CD14-positive monocyte (primary cell): ENCODE measurements at regions not wholly inside any gene's neighbourhood (a gene's known extent, or its start where the extent isn't known, plus 50 kb on each side); places are given as distances from the start of the nearest gene placed in this dataset.

Experiments used
- DNase-seq, 3 donors: peaks; one replicate each; pipeline ENCODE4 v3.0.0-alpha.2; 2011 to 2022
- H2AFZ ChIP-seq: 2 replicates; pipeline ENCODE4 v1.6.0; 2012; ENCODE audit warnings: mild to moderate bottlenecking, low read depth, low read length, inconsistent platforms; ENCODE audit not compliant: insufficient read depth, poor library complexity, severe bottlenecking
- H3K27ac ChIP-seq, 2 donors: 1 replicate in 1 of 2; 2 replicates in 1 of 2; pipeline ENCODE4 v1.5.1; 2012 to 2013; ENCODE audit warnings: low read length in 2 of 2, control low read depth in 1 of 2, inconsistent platforms in 1 of 2, low read depth in 1 of 2, mild to moderate bottlenecking in 1 of 2
- H3K27me3 ChIP-seq, 2 donors: one replicate each; pipeline versions ENCODE4 v1.6.0 to v1.6.1; 2011 to 2013; ENCODE audit warnings: low read length in 2 of 2; ENCODE audit not compliant: control insufficient read depth in 2 of 2, insufficient read depth in 2 of 2
- H3K36me3 ChIP-seq, 2 donors: replicated peaks in 1 of 2; 1 replicate in 1 of 2; 2 replicates in 1 of 2; pipeline versions ENCODE4 v1.5.1 to v1.6.1; 2012 to 2013; ENCODE audit warnings: low read length in 2 of 2, control low read depth in 1 of 2, inconsistent platforms in 1 of 2, mild to moderate bottlenecking in 1 of 2; ENCODE audit not compliant: insufficient read depth in 2 of 2, control insufficient read depth in 1 of 2
- H3K4me1 ChIP-seq, 2 donors: 1 replicate in 1 of 2; 2 replicates in 1 of 2; pipeline versions ENCODE4 v1.5.1 to v1.6.1; 2012 to 2013; ENCODE audit warnings: low read length in 2 of 2, control low read depth in 1 of 2, inconsistent platforms in 1 of 2, mild to moderate bottlenecking in 1 of 2, moderate library complexity in 1 of 2; ENCODE audit not compliant: insufficient read depth in 2 of 2, control insufficient read depth in 1 of 2
- H3K4me2 ChIP-seq: replicated peaks from 2 replicates; pipeline ENCODE3; 2012; ENCODE audit warnings: low read length, moderate library complexity, mild to moderate bottlenecking; ENCODE audit not compliant: poor library complexity, severe bottlenecking; ENCODE audit errors: extremely low read depth
- H3K4me3 ChIP-seq, 3 experiments: fragments of 200-600 bp in 1 of 3; sonication (generic) in 1 of 3; replicated peaks in 1 of 3; 1 replicate in 2 of 3; 2 replicates in 1 of 3; pipeline ENCODE4 v1.5.1; 2011 to 2013; ENCODE audit warnings: low read length in 3 of 3, mild to moderate bottlenecking in 3 of 3, control low read depth in 2 of 3, low read depth in 2 of 3, inconsistent platforms in 1 of 3, moderate library complexity in 1 of 3
- H3K79me2 ChIP-seq: 2 replicates; pipeline ENCODE4 v1.6.0; 2012; ENCODE audit warnings: mild to moderate bottlenecking, control low read depth, inconsistent platforms, low read length, moderate library complexity; ENCODE audit not compliant: insufficient read depth
- H3K9ac ChIP-seq: 2 replicates; pipeline ENCODE4 v1.6.0; 2017; ENCODE audit warnings: low read length, mild to moderate bottlenecking; ENCODE audit not compliant: insufficient read depth, poor library complexity, severe bottlenecking
- H3K9me3 ChIP-seq, 2 donors: replicated peaks in 1 of 2; 1 replicate in 1 of 2; 2 replicates in 1 of 2; pipeline versions ENCODE4 v1.5.1 to v1.6.1; 2012 to 2013; ENCODE audit warnings: low read length in 2 of 2, control low read depth in 1 of 2; ENCODE audit not compliant: control insufficient read depth in 1 of 2, insufficient read depth in 1 of 2
- H4K20me1 ChIP-seq: 2 replicates; pipeline ENCODE4 v1.6.0; 2012; ENCODE audit warnings: mild to moderate bottlenecking, low read length, control low read depth, moderate library complexity; ENCODE audit not compliant: insufficient read depth
- H3K27ac Mint-ChIP-seq, 7 donors: one replicate each; pipeline ENCODE4 v1.8.0; 2020; ENCODE audit warnings: mild to moderate bottlenecking in 7 of 7, mixed read lengths in 7 of 7, moderate library complexity in 6 of 7, inconsistent platforms in 2 of 7
- H3K27me3 Mint-ChIP-seq, 3 donors: one replicate each; pipeline ENCODE4 v1.8.0; 2021 to 2022; ENCODE audit warnings: low read depth in 3 of 3, mild to moderate bottlenecking in 3 of 3, mixed read lengths in 3 of 3, moderate library complexity in 3 of 3, inconsistent platforms in 1 of 3
- H3K36me3 Mint-ChIP-seq, 2 donors: one replicate each; pipeline ENCODE4 v1.8.0; 2020; ENCODE audit warnings: mixed read lengths in 2 of 2, inconsistent platforms in 1 of 2, mild to moderate bottlenecking in 1 of 2
- H3K4me1 Mint-ChIP-seq: one replicate; pipeline ENCODE4 v1.8.0; 2020; ENCODE audit warnings: mild to moderate bottlenecking, mixed read lengths
- H3K4me3 Mint-ChIP-seq, 2 donors: one replicate each; pipeline ENCODE4 v1.8.0; 2020; ENCODE audit warnings: mild to moderate bottlenecking in 2 of 2, mixed read lengths in 2 of 2, moderate library complexity in 1 of 2
- H3K9me3 Mint-ChIP-seq, 7 donors: one replicate each; pipeline ENCODE4 v1.8.0; 2020 to 2022; ENCODE audit warnings: mixed read lengths in 7 of 7, mild to moderate bottlenecking in 6 of 7, moderate library complexity in 6 of 7, inconsistent platforms in 2 of 7
- CTCF ChIP-seq: fragments of 200-600 bp; IDR thresholded peaks from one replicate; pipeline ENCODE4 v1.8.0; 2022; ENCODE audit warnings: antibody characterized with exemption, mild to moderate bottlenecking
- WGBS: methylation state at CpG from one replicate; pipeline ENCODE4 v1.1.5; 2013; ENCODE audit warnings: missing lambda C conversion rate; ENCODE audit not compliant: insufficient coverage; 5-methylcytosine and 5-hydroxymethylcytosine counted together
- intact Hi-C, 2 donors: fragments of 100-400 bp; cut with micrococcal nuclease; formaldehyde crosslinking; loops; one replicate each; pipeline versions ENCODE4 v1.15.0 to v1.15.1; 2023

GRCh38 chr4:25588206-25588605 is 67.4 kb upstream of the SLC34A2 start:
- H3K4me2 ChIP-seq: no peak overlapping the region
- no peak overlapping the region for H3K27ac Mint-ChIP-seq
- no peak overlapping the region for H3K4me3 ChIP-seq
- no peaks in the 10 kb centered on the region for H4K20me1 ChIP-seq
- no peak for DNase-seq
- no peaks in the 10 kb centered on the region for H3K79me2 ChIP-seq
- H3K4me1 Mint-ChIP-seq: no peaks in the 10 kb centered on the region
- H3K9me3 Mint-ChIP-seq: peaks cover 0 to 3% (median 0%) of the 10 kb centered on the region in 7 donors
- no peaks in the 10 kb centered on the region for H3K36me3 Mint-ChIP-seq
- H3K36me3 ChIP-seq: no peaks in the 10 kb centered on the region
- no peaks in the 10 kb centered on the region for H3K4me1 ChIP-seq
- WGBS: 96% methylated on average over 6 of the region's 7 CpGs
- H3K27ac ChIP-seq: no peak overlapping the region
- no peak overlapping the region for H3K9ac ChIP-seq
- no peaks in the 10 kb centered on the region for H3K9me3 ChIP-seq
- no peak overlapping the region for H3K4me3 Mint-ChIP-seq
- intact Hi-C loops: no loop called here
- H2AFZ ChIP-seq: no peak overlapping the region
- TF ChIP-seq CTCF: no peak
- H3K27me3 Mint-ChIP-seq: peaks cover 0 to 7% (median 2%) of the 10 kb centered on the region in 3 donors
- no peaks in the 10 kb centered on the region for H3K27me3 ChIP-seq

GRCh38 chr4:25590171-25590570 is 65.5 kb upstream of the SLC34A2 start:
- Histone ChIP-seq H3K9ac (no peak overlapping the region), H3K27me3 (no peaks in the 10 kb centered on the region), H3K79me2 (no peaks in the 10 kb centered on the region), H2AFZ (no peak overlapping the region), H3K4me2 (no peak overlapping the region), H3K36me3 (no peaks in the 10 kb centered on the region), H3K9me3 (no peaks in the 10 kb centered on the region), H4K20me1 (no peaks in the 10 kb centered on the region), H3K4me1 (no peaks in the 10 kb centered on the region), H3K27ac (no peak overlapping the region), H3K4me3 (no peak overlapping the region)
- no peak for TF ChIP-seq CTCF
- H3K27me3 Mint-ChIP-seq: peaks cover 2 to 5% (median 2%) of the 10 kb centered on the region in 3 donors
- H3K4me1 Mint-ChIP-seq: no peaks in the 10 kb centered on the region
- peaks cover 2 to 10% (median 4%) of the 10 kb centered on the region in 7 donors for H3K9me3 Mint-ChIP-seq
- no peak overlapping the region for H3K27ac Mint-ChIP-seq
- intact Hi-C loops: no loop called here
- DNase-seq: no peak
- no peaks in the 10 kb centered on the region for H3K36me3 Mint-ChIP-seq
- WGBS: 90% methylated on average over 5 of the region's 5 CpGs
- no peak overlapping the region for H3K4me3 Mint-ChIP-seq
